Activated CD4-positive, CD25-positive, alpha-beta regulatory T cell treated with anti-CD3 and anti-CD28 coated beads, Interleukin-2, amount 50 U/mL, for 72 hours (primary cell): ENCODE measurements at regions not wholly inside any gene's neighbourhood (a gene's known extent, or its start where the extent isn't known, plus 50 kb on each side); places are given as distances from the start of the nearest gene placed in this dataset.

Experiments used
- DNase-seq: peaks from one replicate; pipeline ENCODE4 v3.0.0; 2021

DNA sequence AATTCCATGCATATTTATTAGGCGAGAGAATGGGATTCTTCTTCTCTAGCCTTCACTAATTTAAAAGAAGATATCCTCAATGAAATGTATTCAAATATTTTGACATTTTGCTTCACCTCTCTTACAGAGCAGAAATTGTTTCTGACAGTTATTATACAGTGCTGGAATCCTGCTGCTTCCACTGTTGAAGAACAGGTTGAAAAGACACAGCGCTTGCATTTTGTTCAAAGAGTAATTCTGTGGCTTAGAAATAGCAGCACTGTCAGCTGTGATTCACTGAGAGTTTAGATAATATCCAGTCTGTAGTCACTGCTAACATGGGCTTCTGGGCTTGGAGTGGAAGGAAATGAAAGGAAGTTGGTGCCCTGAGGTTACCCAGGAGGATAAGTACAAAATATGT, 117.1 kb upstream of the FBXL4 start:
- DNase-seq, result no peak

DNA sequence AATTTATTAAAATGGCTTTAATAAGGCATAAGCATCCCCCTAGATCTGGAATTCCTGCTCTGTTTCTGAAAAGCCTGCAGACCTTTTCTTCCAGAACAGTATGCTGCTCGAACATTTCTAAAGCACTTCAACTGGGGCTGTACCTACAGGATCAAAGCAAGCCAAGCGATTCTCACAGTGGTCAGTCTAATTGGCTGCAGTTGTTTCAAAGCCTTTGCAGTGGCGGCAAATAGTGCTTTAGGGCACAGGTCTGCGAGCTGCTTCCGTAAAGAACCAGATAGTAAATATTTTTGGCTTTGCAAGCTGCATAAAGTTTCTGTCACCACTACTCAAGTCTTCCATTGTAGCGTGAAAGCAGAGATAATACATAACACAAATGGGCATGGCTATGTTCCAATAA, 88.9 kb upstream of the FBXL4 start:
- no peak for DNase-seq

DNA sequence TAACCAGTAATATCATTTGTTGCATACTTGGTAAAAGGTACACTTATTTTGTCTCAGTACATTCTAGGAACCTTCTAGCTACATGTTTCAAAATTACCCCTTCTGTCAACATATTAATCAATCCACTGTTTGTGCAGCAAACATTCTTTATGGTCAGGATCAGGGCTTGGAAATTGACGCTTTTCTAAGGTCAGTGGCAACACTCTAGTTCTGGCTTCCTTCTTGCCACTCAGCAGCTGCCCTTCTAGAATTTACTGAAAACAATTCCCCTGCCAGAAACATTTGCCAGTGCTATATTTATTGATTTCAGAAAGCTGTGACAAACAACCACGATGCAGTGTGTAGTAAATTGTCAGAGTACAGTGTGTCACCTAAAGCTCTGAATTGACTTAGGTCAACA, 84.7 kb upstream of the FBXL4 start:
- DNase-seq, result no peak

DNA sequence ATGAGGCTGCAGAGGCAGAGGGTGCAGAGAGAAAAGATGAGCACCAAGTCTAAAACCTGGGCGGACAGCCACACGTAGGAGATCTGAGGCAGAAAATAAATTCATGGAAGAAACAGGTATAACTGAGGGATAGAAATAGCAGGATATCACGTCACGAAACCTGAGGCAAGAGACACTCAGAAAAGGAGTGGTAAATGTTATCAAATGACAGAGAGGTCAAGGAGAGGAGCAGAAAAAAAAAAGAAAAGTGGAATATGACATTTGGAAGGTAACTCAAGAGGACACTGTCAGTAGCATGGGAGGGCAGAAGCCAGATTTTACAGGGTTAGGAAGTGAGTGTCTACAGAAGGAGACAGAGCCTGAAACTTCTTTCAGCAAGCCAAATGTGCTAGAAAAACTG, 84.2 kb upstream of the FBXL4 start:
- no peak for DNase-seq

DNA sequence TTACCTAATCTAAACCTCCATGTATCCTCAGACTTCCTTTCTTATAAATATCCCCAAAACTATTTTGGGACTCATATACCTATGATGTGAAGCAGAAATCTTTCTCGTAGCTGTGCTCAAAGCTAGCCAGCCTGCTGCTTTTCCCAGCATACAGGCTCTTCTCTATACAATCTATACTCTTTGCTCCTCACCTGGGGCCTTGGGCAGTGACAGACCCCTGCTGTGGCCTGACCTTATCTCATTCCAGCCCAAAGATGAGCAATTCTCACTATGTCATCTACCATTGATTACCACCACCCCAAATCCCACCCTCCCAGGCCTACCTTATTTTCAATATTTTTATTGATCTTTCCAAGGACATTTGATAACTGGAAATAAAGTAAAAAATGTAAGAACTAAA, 83.2 kb upstream of the FBXL4 start:
- DNase-seq, result no peak

DNA sequence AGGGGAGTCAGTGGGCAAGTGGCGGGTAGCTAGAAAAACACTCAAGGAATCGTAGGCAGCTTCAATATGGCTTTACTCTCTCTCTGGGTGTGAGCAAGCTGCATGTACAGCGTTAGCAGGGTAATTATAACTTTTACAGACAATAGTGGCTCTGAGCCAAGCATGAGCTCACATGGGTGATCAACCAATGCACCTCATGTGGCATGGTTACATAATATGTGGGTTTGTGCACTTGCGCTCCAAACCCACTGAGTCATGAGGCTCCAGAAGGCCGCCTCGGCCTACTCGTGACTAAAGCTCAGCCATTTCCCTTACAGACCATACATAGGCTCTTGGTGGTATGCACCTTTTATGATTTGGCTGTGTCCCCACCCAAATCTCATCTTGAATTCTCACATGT, 78.4 kb upstream of the FBXL4 start:
- no peak for DNase-seq

DNA sequence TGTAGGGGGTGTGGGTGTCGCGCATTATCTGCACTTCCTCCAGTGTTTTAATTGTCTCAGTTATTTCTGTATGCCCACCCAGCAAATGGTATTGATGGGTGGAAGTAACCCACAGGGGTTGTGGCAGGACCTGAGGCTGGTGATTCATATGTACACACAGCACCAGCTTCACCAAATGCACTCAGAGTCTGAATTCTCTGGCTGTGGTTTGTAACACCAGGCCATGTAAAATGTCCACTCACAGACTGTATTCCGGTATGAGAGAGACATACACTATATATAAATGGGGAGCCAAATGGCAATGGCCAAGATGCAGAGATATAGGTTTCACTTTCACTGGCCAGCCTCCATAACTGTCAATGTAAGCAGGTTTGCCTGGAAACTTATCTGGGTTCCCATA, 76.3 kb upstream of the FBXL4 start:
- no peak for DNase-seq

DNA sequence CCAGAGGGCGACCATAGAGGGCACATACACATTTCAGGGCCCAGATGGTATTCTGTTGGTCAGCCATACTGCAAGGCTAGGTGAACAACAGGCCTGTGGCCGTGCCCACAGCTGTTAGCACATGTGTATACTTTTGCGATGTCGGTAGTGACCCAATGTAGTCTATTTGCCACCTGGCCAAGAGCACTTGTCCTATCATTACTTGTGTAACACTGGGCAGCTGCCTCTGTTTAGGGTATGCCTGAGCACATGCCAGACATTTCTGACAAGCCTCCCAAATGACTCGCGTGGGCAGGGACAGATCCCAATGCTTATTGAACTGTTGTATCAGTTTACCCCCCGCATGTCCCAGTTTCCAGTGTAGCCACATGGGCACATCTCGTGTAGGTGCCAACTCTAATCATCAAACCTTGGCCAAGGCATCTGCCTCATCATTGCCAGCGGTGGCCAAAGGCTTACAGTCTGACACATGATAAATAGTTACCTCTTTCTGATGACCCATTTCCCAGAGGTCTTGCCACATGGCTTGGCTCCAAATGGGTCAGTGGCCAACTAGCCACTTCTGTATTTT, 74.4 kb upstream of the FBXL4 start:
- DNase-seq, result no peak

DNA sequence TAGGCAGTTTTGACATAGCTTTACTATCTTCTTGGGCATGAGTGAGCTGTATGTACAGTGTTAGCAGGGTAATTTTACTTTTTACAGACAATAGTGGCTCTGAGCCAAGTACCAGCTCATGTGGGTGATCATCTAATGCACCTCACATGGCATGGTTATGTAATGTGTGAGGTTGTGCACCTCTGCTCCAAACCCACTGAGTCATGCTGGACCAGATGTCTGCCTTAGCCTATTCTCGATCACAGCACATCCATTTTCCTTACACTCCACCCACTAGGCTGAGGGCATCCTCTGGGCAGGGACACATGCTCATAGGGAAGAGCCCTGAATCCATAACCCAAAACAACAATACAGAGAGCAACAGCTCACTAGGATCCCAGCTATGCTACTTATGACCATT, 71.6 kb upstream of the FBXL4 start:
- no peak for DNase-seq

DNA sequence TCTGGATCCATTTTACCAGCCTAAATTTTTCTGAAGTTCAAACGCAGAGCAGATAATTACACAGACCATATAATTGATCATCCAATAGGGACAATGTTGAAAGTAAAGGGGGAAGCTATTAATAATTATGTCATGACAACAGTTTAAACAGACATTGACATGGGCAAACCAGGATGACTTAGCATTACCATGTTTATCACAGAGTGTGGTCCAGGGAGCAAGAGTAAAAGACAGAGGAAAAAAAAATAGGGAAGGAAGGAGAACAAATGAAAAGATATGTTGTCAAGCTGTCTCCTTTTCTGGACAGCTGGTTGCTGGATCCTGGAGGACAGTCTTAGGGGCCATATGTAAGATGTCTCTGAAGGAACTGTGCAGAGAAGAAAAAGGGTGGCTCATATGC, 69.4 kb upstream of the FBXL4 start:
- no peak for DNase-seq

DNA sequence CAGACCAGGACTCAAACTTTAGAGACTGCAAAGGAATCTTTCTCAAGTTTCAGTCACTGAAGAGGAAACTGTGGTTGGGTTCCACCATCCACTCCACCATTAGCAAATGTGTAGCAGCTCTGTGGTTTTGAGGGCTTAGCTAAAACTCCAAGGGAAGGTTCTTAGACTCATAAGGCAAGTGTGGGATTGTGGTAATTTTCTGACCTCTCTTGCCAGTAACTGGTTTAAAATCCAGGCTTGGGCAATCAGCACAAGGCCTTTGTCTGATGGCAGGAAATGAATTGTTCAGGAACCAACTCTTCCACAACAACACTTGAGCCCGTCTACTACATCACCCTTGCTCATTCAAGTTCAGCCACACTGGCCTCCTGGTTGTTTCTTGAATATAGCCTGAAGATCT, 68.6 kb upstream of the FBXL4 start:
- no peak for DNase-seq

DNA sequence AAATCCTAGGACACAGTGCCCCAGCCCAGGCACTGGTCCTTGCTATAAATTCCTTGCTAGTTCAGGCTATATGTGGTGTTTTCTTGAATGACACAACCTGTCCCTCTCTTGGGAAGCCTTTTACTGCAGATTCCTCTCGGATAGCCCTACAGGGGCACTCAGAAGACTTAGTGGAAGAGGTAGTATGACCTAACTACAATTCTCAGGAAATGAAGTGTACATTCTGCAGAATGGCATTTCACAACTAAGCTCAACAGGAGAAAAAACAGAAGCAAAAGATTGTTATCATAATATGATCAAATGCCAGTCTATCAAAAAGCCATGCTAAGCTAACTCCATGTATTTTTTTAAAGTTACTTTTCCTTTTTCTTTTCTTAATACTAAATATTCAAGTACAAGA, 66.3 kb upstream of the FBXL4 start:
- no peak for DNase-seq

DNA sequence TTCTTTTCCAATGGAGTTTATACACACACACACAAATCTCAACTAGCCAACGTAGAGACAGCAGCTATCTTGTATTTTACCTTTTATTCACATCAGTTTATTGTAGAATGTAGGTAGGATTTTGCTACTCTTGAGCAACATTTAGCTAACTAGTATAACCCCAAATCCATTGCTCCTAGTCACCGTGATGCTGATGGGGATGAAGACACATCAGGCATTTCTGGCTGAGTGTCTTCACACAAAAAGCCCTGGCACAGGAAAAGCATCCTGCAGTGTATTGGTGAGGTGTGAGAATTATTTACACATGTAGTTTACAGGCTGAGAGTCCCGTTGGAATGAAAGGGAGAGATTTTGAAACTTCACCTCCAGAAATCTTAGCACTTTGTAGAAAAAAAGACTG, 65.9 kb upstream of the FBXL4 start:
- DNase-seq, result no peak

DNA sequence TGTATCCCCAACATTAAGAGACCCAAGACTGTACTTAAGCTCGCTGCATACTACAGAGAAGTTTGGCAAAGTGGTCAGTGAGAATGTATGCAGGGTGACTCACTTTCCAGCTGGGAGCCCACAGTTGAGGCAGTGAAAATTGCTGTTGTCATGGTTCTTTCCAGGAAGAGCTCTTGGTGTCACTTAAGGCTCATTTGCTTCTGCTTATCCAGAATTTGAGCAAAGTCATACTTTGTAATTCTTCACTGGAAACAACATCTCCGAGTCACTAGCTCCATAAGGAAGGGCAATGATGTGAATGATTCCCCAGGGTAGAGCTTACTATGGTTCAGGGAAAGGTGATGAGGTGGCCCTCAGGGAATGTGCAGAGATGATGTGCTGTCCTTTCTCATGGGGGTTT, 65.4 kb upstream of the FBXL4 start:
- no peak for DNase-seq

DNA sequence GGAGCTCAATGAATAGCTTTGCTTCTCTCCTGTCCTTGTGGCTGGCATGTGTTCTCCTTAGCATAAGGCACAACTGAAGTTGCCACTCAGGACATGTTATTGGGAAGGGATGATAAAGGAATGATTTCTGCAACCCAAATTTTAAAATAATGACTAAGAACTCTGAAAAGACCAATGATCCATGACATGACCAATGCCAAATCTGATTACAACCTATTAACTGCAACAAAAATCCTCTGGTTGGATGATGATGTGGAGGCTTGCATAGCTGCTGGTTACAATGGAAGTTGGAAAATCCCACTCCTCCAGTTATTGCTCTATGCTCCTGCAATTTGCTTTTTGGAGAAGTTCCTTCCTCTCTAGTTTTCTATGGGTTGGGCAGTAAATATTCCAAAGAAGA, 63.4 kb upstream of the FBXL4 start:
- DNase-seq, result no peak

DNA sequence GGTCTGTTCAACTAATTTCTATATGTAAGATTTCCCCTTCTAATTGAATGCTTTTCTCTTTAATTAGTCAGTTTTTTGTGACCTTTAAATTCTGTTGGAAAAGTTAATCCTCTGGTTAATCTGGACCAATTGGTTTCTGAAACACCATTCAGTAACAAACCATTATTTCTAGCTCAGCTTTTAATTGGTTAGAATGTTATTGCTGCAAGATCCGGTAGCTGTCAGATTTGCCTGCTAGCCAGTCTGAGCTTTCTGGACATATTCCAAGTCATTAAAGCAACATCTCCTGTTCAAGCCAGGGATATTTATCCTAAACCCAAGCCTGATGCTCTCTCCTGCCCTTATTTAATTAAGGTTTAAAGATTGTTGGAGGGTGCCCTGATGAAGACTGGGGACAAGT, 55.1 kb upstream of the FBXL4 start:
- DNase-seq, result no peak

DNA sequence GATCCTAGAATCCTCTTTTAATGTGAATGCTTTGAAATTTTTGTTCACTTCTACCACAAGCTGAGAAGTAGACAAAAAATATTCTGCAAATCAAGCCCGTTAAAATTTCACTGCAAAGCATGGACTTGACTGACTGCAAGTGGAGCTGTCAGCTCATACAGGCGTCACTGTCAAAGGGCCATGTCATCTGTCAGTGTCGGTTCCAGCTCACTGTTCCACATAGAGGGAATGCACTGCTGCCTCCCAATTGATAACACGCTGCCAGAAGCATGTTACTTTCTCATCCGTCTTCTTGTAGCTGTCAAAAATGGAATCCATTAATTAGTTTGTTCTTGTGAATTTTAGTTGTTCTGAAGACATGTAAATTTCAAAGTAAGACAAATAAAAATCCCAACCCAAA, 50.4 kb upstream of the FBXL4 start:
- DNase-seq, result no peak
